ENCODE measurements at regions not wholly inside any gene's neighbourhood (a gene's known extent, or its start where the extent isn't known, plus 50 kb on each side); places are given as distances from the start of the nearest gene placed in this dataset.

- POLR2A ChIA-PET (ENCODE audit: unreplicated experiment) = no interaction called here
- BruUV-seq (replicated peaks) = no TSS peak
- TF ChIP-seq EZH2phosphoT487 (IDR thresholded peaks at IDR 0.05; ENCODE audit: borderline replicate concordance, low read length) (no peak), CTCF (conservative IDR thresholded peaks at IDR 0.05; ENCODE audit: low read depth, low read length) (no peak), EZH2 (IDR thresholded peaks at IDR 0.05; ENCODE audit: low read length, unreplicated experiment) (no peak)
Measured at GRCh38 chr13:84536906-84537305, 654.6 kb upstream of the SLITRK1 start.

DNA sequence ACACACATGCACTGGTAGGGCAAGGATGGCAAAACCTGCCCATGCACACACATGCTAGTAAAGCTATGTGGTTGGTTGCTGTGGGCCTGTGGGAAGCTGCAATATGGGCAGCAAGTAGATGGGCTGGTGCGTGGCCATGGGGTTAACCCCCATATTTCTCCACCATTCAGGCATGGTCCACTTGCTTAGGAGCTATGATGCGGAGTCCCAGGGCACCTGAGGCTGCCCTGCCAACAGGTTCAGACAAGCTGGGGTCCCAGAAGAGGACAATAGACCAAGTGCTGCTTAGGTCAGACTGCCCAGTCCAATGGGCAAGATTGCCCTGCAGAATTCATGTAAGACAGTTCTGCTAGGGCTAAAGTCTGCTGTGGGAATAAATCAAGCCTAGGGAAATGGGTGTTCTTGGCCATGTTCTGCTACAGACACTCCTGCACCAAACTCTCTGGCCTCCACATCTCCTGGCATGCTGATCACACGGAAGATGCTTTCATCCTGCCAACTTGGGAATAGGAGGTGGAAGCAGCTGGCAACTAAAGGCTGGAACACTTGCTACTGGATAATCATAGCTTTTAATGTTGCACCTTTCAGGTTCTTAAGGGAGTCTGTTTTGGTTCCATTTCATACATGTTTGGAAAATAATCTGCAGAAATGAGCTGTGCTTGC is 646.3 kb upstream of the SLITRK1 start:
- Histone ChIP-seq H3K4me1 (ENCODE audit: insufficient read depth, low read length) (no peaks in the 10 kb centered on the region), H3K4me2 (ENCODE audit: low read length) (no peak overlapping the region), H4K20me1 (ENCODE audit: low read length) (no peaks in the 10 kb centered on the region), H3K27me3 (ENCODE audit: low read length) (no peaks in the 10 kb centered on the region), H3K4me3 (ENCODE audit: low read length) (no peak overlapping the region), H3K9me3 (ENCODE audit: low read length) (no peaks in the 10 kb centered on the region), H3K79me2 (ENCODE audit: low read length) (no peaks in the 10 kb centered on the region), H3K36me3 (ENCODE audit: low read depth, low read length) (no peaks in the 10 kb centered on the region), H2AFZ (ENCODE audit: low read length) (no peak overlapping the region), H3K9me2 (replicated peaks; ENCODE audit: low read length) (no peaks in the 10 kb centered on the region), H3F3A (ENCODE audit: low read length, unreplicated experiment) (no peaks in the 10 kb centered on the region), H3K9ac (ENCODE audit: low read length) (no peak overlapping the region), H3K27ac (ENCODE audit: low read length) (no peak overlapping the region)
- DNase-seq = no peak
- ChIA-PET CTCF (no interaction called here), POLR2A (ENCODE audit: unreplicated experiment) (no interaction called here)
- intact Hi-C loops (cut with micrococcal nuclease) = no loop called here
- BruUV-seq (replicated peaks) = no TSS peak
- ATAC-seq = no peak
- TF ChIP-seq EZH2 (IDR thresholded peaks at IDR 0.05; ENCODE audit: low read length, unreplicated experiment) = no peak
- no peak for TF ChIP-seq CTCF (conservative IDR thresholded peaks at IDR 0.05; ENCODE audit: low read depth, low read length)
- TF ChIP-seq EZH2phosphoT487 (IDR thresholded peaks at IDR 0.05; ENCODE audit: borderline replicate concordance, low read length) = no peak

More at GRCh38 chr13:84536906-84537305, 654.6 kb upstream of the SLITRK1 start:
- Histone ChIP-seq H3K4me1 (ENCODE audit: insufficient read depth, low read length) (no peaks in the 10 kb centered on the region), H3F3A (ENCODE audit: low read length, unreplicated experiment) (no peaks in the 10 kb centered on the region), H3K4me2 (ENCODE audit: low read length) (no peak overlapping the region), H3K27ac (ENCODE audit: low read length) (no peak overlapping the region), H4K20me1 (ENCODE audit: low read length) (no peaks in the 10 kb centered on the region), H3K27me3 (ENCODE audit: low read length) (no peaks in the 10 kb centered on the region), H3K9me2 (replicated peaks; ENCODE audit: low read length) (no peaks in the 10 kb centered on the region), H3K79me2 (ENCODE audit: low read length) (no peaks in the 10 kb centered on the region), H3K9ac (ENCODE audit: low read length) (no peak overlapping the region), H3K9me3 (ENCODE audit: low read length) (no peaks in the 10 kb centered on the region), H2AFZ (ENCODE audit: low read length) (no peak overlapping the region), H3K36me3 (ENCODE audit: low read depth, low read length) (no peaks in the 10 kb centered on the region), H3K4me3 (ENCODE audit: low read length) (no peak overlapping the region)
- CTCF ChIA-PET = no interaction called here
- no peak for ATAC-seq
- no peak for DNase-seq
- intact Hi-C loops (cut with micrococcal nuclease) = no loop called here

- no peaks in the 10 kb centered on the region for H3F3A ChIP-seq (ENCODE audit: low read length, unreplicated experiment)
- TF ChIP-seq EZH2 (IDR thresholded peaks at IDR 0.05; ENCODE audit: low read length, unreplicated experiment) = no peak
- TF ChIP-seq CTCF (conservative IDR thresholded peaks at IDR 0.05; ENCODE audit: low read depth, low read length) = no peak
- TF ChIP-seq EZH2phosphoT487 (IDR thresholded peaks at IDR 0.05; ENCODE audit: borderline replicate concordance, low read length) = no peak
- no peaks in the 10 kb centered on the region for H3K9me2 ChIP-seq (replicated peaks; ENCODE audit: low read length)
- H3K4me3 ChIP-seq (ENCODE audit: low read length) = no peak overlapping the region
- intact Hi-C loops (cut with micrococcal nuclease) = no loop called here
- ChIA-PET POLR2A (ENCODE audit: unreplicated experiment) (no interaction called here), CTCF (no interaction called here)
- ATAC-seq = no peak
- no peak overlapping the region for H3K9ac ChIP-seq (ENCODE audit: low read length)
- H3K79me2 ChIP-seq (ENCODE audit: low read length) = no peaks in the 10 kb centered on the region
- no peaks in the 10 kb centered on the region for H4K20me1 ChIP-seq (ENCODE audit: low read length)
- no peaks in the 10 kb centered on the region for H3K9me3 ChIP-seq (ENCODE audit: low read length)
- no TSS peak for BruUV-seq (replicated peaks)
- no peaks in the 10 kb centered on the region for H3K27me3 ChIP-seq (ENCODE audit: low read length)
- no peak overlapping the region for H3K27ac ChIP-seq (ENCODE audit: low read length)
- no peak overlapping the region for H2AFZ ChIP-seq (ENCODE audit: low read length)
- H3K36me3 ChIP-seq (ENCODE audit: low read depth, low read length) = no peaks in the 10 kb centered on the region
- no peak for DNase-seq
- H3K4me2 ChIP-seq (ENCODE audit: low read length) = no peak overlapping the region
- no peaks in the 10 kb centered on the region for H3K4me1 ChIP-seq (ENCODE audit: insufficient read depth, low read length)
Measured at GRCh38 chr13:84525865-84526264, 643.6 kb upstream of the SLITRK1 start.
